AG09309 (cell line): ENCODE measurements at regions not wholly inside any gene's neighbourhood (a gene's known extent, or its start where the extent isn't known, plus 50 kb on each side); places are given as distances from the start of the nearest gene placed in this dataset.

Source experiments
- DNase-seq: peaks from one replicate; pipeline ENCODE4 v3.0.0-alpha.2; 2010; ENCODE audit warnings: low read depth
- H3K4me3 ChIP-seq: 2 replicates; pipeline ENCODE4 v1.5.1; 2011; ENCODE audit warnings: mild to moderate bottlenecking, low read depth, low read length, moderate library complexity; ENCODE audit not compliant: control insufficient read depth
- TF ChIP-seq, protein P1 (sequence below): IDR thresholded peaks from 2 replicates; pipeline ENCODE4 v1.5.1; 2011; ENCODE audit warnings: mild to moderate bottlenecking, low read depth, low read length, inconsistent platforms; ENCODE audit not compliant: insufficient read depth, control insufficient read depth; ENCODE audit errors: missing control alignments

DNA sequence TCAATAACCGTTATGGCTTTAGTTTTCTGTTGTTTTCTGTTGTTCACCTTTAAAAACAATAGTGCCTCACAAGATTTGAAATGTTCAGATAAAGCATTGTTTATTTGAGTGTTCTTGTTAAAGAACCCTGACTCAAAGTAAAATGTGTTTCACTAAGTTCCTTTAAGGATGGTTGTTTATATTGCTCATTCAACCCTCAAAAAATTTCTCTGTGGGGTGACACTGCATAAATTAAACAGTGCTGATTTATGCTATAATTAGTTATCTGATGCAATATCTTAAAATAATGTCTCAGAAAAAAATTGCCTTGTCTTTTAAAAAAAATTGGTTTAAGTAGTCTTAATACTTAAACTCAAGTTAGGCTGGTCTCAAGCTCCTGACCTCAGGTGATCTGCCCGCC lies 775.1 kb downstream of the FLRT2 start:
- DNase-seq: no peak
- H3K4me3 ChIP-seq: no peak overlapping the region
- TF ChIP-seq, protein P1, sequence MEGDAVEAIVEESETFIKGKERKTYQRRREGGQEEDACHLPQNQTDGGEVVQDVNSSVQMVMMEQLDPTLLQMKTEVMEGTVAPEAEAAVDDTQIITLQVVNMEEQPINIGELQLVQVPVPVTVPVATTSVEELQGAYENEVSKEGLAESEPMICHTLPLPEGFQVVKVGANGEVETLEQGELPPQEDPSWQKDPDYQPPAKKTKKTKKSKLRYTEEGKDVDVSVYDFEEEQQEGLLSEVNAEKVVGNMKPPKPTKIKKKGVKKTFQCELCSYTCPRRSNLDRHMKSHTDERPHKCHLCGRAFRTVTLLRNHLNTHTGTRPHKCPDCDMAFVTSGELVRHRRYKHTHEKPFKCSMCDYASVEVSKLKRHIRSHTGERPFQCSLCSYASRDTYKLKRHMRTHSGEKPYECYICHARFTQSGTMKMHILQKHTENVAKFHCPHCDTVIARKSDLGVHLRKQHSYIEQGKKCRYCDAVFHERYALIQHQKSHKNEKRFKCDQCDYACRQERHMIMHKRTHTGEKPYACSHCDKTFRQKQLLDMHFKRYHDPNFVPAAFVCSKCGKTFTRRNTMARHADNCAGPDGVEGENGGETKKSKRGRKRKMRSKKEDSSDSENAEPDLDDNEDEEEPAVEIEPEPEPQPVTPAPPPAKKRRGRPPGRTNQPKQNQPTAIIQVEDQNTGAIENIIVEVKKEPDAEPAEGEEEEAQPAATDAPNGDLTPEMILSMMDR: no peak

DNA sequence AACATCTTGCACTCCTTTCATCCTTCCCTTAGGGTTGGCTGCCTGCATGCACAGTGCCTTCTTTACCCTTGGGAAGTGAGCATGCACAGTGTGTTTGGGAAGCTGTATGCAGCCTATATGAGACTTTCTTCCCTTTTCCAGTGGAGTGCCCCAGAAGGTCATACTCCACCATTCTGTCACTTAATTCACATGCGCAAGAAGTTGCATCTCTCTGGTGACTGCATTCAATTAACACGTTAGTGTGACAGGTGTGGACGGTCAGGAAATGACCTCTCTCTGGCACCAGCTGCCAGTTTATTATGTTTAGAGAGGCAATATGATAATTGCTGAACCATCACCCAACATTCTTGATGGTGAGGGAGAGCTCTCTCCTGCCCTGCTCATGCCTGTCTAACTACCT lies 770.0 kb downstream of the FLRT2 start:
- H3K4me3 ChIP-seq: no peak overlapping the region
- DNase-seq: no peak
- TF ChIP-seq, protein P1: no peak

DNA sequence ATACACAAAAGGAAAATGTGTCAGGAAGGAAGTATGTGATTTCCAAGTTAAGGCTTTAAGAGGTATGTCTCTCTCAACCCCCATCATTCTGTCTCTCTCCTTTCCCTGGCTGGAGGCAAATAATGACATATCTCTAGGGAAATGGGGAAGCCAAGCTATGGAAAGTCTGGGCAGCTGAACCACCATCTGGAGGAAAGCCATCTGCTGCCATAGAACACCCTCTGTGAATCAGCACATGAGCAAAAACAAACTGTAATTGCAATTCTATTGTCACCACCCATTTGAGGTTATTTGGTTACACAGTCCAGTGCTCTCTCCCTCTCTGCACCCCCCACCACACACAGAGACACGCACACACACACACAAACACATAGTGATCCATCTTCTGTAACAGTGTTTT lies 766.2 kb downstream of the FLRT2 start:
- DNase-seq: no peak
- TF ChIP-seq, protein P1: no peak
- H3K4me3 ChIP-seq: no peak overlapping the region

DNA sequence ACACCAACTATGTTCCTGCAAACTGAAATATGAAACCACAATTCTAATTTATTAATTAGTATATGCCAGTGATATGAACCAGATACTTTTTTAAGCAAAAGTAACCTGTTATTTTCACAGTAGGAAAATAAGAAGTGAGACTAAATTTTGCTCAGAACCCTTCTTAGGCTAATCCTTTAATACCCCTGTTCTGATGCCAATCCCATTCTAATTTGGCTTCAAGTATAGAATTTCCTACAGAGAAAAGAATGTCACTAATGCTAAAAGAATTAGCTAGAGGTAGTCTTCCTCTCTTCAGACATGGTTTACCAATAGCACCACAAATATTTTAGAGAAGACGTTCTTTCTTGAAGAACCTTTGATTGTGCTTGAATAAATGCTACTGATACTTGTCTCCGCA lies 758.4 kb downstream of the FLRT2 start:
- no peak overlapping the region for H3K4me3 ChIP-seq
- DNase-seq: no peak
- TF ChIP-seq, protein P1: no peak

DNA sequence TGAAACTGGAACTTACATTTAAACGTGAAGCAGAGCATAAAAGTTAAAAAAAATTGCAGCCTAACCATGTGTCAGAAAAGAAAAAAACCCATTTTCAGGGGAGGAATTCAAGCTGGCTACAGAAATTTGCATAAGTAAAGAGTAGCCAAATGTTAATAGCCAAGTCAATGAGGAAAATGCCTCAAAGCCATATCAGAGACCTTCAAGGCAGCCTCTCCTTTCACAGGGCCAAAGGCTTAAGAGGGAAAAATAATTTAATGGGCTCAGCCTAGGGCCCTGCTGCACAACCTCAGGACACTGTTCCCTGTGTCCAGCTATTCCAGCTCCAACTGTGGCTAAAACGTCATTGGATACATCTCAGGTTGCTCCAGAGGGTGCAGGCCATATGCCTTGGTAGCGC lies 749.5 kb downstream of the FLRT2 start:
- DNase-seq: no peak
- TF ChIP-seq, protein P1: no peak
- no peak overlapping the region for H3K4me3 ChIP-seq

DNA sequence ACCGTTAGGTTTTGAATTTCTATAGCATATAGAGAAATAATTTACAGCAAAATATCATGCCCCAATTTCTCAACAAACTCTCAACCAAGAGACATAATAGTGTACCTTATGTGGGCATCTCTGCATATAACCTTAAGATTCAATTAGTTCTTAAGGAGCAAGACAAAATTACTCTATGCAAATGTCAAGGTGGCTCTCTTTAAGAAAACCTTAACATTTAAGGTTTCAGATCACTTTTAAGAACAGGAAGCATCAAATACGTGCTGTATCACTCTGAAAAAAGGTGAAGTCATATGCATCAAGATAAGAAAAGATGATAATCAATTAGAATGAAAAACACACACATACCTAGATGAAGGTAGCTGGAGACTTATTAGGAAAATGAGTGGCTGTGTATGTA lies 728.0 kb downstream of the FLRT2 start:
- DNase-seq: no peak
- H3K4me3 ChIP-seq: no peak overlapping the region
- TF ChIP-seq, protein P1: no peak

DNA sequence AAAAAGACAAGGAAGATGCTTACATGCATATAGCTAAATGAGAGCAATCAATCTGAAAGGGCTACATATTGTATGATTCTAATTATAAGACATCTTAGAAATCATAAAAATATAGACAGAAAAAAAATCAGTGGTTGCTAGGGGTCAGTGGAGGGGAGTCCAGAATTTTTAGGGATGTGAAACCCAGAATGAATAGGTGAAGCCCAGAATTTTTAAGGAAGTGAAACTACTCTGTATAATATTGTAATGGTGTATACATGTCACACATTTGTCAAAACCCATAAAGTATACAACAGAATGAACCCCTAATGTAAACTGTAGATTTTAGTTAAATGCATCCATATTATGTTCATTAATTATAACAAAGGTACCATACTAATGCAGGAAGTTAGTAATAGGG lies 713.2 kb downstream of the FLRT2 start:
- H3K4me3 ChIP-seq: no peak overlapping the region
- DNase-seq: no peak
- TF ChIP-seq, protein P1: no peak
